ENCODE measurements at regions not wholly inside any gene's neighbourhood (a gene's known extent, or its start where the extent isn't known, plus 50 kb on each side); places are given as distances from the start of the nearest gene placed in this dataset.
"Not testable (repeated sequence)": the region's sequence is repeated elsewhere in the genome, so short reads cannot be mapped to it uniquely, and the experiment has no call there.

DNA sequence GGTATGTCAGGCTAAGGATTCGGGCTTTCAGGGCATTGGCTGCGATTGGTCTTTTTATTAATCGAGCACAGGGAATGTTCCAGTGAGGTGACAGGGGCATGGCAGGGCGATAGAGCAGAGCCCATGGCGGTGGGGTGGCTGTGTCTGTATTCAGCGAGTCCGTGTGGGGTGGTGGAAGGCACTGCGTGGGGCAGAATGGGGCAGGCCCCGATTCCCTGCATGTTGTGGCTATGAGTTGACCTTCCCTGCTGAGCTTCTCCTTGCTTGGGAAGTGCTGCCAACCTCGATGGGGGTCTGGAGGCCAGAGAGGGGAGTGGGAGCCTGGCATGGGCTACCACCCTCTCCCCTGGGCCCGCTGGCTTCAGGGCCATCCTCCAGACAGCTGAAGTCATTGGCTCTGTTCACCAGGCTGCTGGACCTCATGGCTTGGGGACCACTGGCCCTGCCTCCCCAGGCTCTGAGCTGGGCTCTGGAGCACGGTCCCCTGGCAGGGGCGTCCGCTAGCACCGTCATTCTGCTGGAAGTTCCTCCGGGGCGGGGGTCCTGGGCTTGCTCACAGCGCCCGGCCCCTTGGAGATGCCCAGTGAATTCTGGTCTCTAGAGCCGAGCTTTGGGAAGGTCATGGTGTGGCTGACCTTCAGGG, 92.1 kb downstream of the NPIPB11 start:
- DNase-seq, result no peak

GRCh38 chr16:29313559-29314048, 92.9 kb downstream of the NPIPB11 start:
- DNase-seq, result no peak

More for the DNA sequence above, 92.1 kb downstream of the NPIPB11 start:
- intact Hi-C loops (cut with micrococcal nuclease), result no loop called here
- no peak for ATAC-seq

DNA sequence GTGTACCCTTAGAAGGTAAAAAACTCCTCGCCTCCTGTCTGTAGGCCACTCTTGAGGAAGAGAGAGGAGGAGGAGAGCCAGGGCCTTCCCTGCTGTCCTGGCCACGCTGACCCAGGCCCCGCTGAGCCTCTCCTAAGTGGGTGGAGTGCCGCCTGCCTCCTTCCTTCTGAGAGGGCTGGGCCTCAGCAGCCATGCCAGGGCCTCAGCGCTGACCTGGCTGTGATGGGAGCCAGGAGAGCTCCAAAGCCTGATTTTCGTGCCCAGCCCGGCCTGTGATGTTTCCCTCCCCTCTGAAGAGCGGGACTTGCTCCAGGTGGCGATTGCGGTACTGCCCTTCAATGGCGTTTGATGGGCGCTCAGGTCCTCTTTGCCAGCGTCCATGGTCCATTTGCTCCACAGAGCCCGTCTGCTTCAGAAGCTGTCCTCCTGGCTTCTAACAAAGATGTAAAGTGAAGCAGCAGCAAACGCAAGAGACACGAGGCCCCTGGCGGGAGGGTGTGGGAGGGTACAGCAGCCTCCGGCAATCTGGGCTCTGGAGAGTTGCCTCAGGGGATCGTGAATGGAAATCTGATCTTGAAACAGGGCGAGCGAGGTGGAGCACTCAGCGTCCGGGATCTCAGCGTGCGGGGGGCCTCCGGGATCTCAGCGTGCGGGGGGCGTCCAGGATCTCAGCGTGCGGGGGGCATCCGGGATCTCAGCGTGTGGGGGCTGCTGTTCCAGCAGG, 93.5 kb downstream of the NPIPB11 start:
- no peak for ATAC-seq
- no peak for DNase-seq
- intact Hi-C loops (cut with micrococcal nuclease), result no loop called here

More at GRCh38 chr16:29313559-29314048, 92.9 kb downstream of the NPIPB11 start:
- no peak for ATAC-seq
- intact Hi-C loops (cut with micrococcal nuclease), result no loop called here

DNA sequence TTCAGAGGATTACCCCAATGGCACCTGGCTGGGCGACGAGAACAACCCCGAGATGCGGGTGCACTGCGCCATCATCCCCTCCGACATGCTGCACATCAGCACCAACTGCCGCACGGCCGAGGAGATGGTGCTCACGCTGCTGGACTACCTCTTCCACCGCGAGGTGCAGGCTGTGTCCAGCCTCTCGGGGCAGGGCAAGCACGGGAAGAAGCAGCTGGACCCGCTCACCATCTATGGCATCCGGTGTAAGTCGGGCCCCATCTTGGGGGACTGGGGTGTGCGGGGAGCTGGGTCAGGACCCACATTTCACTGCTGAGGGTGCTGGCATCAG, 94.2 kb downstream of the NPIPB11 start:
- DNase-seq; intact Hi-C loops (cut with micrococcal nuclease); ATAC-seq: not testable (repeated sequence)

- ATAC-seq (peak; percentile 7), DNase-seq (no peak)
- intact Hi-C loops (cut with micrococcal nuclease), result no loop called here
Measured at GRCh38 chr16:29311461-29312344, 94.8 kb downstream of the NPIPB11 start.

DNA sequence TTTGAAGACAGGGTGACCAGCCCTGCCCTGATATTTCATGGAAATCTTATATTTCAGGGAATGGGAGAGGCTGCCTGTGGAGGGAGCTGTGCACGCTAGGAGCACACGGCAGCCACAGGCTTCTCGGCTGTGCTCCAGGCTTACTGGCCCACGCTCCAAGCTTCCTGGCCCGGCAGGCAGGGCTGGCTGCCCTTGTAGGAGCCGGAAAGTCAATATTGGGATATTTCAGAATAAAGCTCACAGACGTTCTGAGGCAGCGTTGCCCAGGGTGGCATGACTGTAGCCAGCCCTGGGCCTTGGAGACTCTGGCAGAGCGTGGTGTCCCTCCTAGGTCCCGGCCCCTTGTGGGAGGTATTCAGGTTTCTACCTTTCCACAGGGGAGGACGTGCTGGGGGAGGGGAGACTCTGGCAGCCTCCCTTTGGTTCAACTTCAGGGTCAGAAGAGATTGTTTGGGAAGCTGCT, 95.6 kb downstream of the NPIPB11 start:
- peak; percentile 38 for ATAC-seq
- peak; percentile 68 for DNase-seq
- intact Hi-C loops (cut with micrococcal nuclease), result no loop called here

GRCh38 chr16:29310243-29310642, 96.3 kb downstream of the NPIPB11 start:
- intact Hi-C loops (cut with micrococcal nuclease); ATAC-seq; DNase-seq: not testable (repeated sequence)

GRCh38 chr16:29309601-29310000, 96.9 kb downstream of the NPIPB11 start:
- intact Hi-C loops (cut with micrococcal nuclease); DNase-seq; ATAC-seq: not testable (repeated sequence)

DNA sequence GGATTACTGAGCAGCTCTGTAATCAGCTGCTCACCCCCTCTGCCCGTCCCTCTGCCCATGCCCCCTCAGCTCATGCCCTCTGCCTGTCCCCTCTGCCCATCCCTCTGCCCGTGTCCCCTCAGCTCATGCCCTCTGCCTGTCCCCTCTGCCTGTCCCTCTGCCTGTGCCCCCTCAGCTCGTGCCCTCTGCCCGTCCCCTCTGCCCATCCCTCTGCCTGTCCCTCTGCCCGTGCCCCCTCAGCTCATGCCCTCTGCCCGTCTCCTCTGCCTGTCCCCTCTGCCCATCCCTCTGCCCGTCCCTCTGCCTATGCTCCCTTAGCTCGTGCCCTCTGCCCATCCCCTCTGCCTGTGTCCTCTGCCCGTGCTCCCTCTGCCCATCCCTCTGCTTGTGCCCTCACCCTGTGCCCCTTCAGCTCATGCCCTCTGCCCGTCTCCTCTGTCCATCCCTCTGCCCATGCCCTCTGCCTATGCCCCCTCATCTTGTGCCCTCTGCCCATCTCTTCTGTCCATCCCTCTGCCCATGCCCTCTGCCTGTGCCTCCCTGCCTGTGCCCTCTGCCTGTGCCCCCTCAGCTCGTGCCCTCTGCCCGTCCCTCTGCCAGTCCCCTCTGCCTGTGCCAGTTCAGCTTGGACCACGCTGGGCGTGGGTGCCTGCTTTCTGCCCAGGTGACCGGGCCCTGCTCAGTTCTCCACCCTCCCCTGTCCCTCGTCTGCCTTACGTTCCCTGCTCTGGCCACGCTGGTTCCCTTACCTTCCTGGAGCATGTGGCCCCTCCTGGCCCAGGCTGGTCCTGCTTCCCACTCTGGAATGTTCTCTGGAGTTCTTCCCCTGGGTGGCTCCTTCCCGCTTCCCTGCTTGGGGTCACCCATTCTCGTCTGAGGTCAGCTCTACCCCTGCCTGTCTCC, 97.6 kb downstream of the NPIPB11 start:
- ATAC-seq, result no peak
- intact Hi-C loops (cut with micrococcal nuclease), result no loop called here
- no peak for DNase-seq

DNA sequence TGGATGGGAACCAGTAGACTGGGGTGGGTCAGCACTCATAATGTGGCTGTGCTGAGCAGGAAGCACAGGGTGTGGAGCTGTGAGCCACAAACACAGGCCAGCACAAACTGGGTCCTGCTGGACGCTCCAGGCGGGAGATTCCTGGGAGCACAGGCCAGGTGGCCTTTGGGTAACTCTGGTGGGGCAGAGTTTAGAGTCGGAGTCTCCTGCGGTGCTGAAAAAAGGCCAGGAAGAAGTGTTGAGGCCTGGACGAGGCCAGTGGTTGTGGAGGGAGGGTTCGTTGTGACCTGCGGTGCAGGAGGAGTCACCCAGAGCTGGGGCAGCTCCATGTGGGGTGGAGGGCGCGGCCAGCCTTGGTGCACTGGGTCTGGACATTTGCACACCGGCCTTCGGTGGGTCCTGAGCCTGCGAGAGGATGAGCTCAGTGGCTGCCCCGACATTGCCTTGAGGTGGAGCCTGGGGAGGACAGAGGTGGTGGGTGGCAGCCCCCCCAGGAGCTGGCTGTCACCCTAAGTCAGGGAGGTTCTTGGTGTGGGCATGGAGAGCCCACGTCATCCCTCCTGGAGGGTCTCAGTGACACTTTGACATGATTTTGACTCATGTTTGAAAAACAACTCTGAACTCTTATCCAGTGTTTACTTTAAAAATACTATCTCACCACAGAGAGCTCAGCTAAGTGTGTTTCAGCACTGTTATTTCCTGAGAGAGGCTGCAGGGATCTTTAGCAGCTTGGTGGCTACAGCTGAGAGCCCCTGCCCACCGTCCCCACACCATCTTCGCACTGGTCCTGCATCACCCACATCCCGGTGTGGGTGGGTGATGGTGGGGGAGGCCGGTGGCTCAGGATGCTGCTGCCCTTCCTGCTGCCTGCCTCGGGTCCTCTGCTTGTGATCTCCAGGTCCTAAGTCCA, 98.7 kb downstream of the NPIPB11 start:
- DNase-seq (no peak), ATAC-seq (no peak)
- intact Hi-C loops (cut with micrococcal nuclease), result no loop called here

DNA sequence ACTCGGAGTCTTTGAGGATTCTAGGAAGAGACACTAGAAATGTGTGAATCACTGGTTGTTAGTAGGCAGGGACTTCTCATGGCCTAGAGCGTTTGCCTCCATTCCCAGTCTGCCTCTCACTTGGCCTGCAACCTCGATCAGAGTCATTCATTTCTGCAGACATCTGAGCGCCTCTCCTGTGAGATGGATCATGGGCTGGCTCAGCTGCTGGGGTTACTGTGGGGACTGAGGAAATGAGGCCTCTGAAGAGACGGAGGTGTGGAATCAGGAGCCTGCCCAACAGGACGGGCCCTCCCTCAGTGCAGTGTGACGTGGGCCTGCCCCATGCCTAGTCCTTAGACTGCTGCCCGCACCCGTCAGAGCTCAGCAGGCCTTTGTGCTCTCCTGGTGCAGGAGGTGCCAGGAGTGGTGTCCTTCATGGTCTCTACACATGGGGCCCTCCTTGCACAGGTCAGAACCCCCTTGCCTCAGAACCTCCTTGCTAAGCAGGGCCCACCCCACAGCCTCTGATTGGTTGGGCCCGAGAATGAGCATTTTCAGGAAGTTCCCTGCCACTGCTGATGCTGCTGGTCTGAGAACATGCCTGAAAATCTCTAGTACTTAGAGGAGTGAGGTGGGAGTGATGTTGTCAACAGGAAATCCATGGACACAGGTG, 99.4 kb downstream of the NPIPB11 start:
- no peak for ATAC-seq
- DNase-seq, result no peak
- intact Hi-C loops (cut with micrococcal nuclease), result no loop called here

- DNase-seq, result no peak
- ATAC-seq, result no peak
- intact Hi-C loops (cut with micrococcal nuclease), result no loop called here
Measured at GRCh38 chr16:29306201-29306600, 100.3 kb downstream of the NPIPB11 start.

DNA sequence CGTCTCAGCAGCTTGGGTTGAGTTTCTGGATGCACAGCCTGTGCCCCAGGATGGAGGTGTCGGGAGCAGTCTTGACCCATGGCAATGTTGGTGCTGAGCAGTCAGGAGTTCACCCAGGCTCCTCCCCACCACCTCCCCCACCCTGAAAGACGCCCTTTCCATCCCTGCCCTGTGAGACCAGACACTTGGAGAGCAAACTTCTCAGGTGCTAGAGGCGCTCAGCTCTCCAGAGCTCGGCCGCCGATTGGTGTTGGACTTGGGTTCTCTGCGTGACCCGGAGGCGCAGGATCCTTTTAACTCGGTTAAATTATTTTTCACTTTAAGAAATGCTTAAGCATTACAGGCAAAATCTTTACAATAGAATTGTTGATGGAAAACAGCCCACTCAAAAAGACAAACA, 101.5 kb downstream of the NPIPB11 start:
- ATAC-seq; intact Hi-C loops (cut with micrococcal nuclease); DNase-seq: not testable (repeated sequence)

DNA sequence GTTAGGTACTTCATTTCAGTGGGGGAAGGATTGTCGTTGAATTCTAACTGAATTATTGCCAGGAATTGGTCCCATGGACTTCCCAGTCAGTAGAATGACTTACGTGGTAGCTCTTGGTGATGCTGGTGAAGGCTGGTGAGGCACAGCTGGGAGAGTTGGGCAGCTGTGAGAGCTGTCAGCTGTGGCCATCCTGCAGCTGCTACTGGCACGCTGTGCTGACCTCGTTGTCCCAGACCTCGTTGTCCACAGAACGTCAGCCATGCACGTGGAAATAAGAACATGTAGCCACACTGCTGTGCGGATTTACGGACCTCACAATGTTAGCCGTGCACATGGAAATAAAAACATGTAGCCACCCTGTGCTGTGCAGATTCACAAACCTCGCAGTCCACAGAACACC, 102.3 kb downstream of the NPIPB11 start:
- intact Hi-C loops (cut with micrococcal nuclease), result no loop called here
- ATAC-seq (no peak), DNase-seq (no peak)

GRCh38 chr16:29303520-29303919, 103.0 kb downstream of the NPIPB11 start:
- ATAC-seq (no peak), DNase-seq (no peak)
- intact Hi-C loops (cut with micrococcal nuclease), result no loop called here

DNA sequence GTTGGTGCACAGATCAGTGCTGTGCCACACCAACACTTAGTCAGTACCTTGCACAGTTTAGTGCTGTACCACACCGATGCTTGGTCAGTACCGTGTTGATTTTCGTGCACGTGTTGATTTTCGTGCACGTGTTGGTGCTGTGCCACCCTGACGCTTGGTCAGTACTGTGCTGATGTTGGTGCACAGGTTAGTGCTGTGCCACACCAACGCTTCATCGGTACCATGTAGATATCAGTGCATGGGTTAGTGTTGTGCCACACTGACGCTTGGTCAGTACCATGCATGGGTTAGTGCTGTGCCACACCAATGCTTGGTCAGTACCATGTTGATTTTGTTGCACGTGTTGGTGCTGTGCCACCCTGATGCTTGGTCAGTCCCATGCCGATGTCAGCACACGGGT, 103.5 kb downstream of the NPIPB11 start:
- DNase-seq (no peak), ATAC-seq (no peak)
- intact Hi-C loops (cut with micrococcal nuclease), result no loop called here

DNA sequence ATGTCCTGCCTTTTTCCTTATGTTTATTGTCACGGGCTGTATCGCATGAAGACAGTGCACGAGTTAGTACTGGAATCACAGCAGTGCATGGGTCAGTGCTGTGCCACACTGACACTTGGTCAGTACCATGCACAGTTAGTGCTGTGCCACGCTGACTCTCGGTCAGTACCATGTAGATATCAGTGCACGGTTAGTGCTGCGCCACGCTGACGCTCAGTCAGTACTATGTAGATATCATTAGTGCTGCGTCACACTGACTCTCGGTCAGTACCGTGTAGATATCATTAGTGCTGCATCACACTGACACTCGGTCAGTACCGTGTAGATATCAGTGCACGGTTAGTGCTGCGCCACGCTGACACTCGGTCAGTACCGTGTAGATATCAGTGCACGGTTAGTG, 104.1 kb downstream of the NPIPB11 start:
- intact Hi-C loops (cut with micrococcal nuclease); ATAC-seq; DNase-seq: not testable (repeated sequence)
